B cell (primary cell): ENCODE measurements at regions not wholly inside any gene's neighbourhood (a gene's known extent, or its start where the extent isn't known, plus 50 kb on each side); places are given as distances from the start of the nearest gene placed in this dataset.

Experiments
- ATAC-seq: fragments of 200-7000 bp; cut with Tn5 transposase; one replicate; pipeline ENCODE4 v1.10.0; 2021; ENCODE audit warnings: low read depth, mild to moderate bottlenecking, moderate number of reproducible peaks, moderate library complexity
- CTCF ChIA-PET: fragments of 350-600 bp; sonication (Branson Sonifier 250); formaldehyde crosslinking; loops from one replicate; lab custom pipeline; 2021; ENCODE audit warnings: antibody characterized with exemption, inconsistent platforms; lab: Charles Lee
- POLR2A ChIA-PET: fragments of 350-600 bp; sonication (Branson Sonifier 250); formaldehyde crosslinking; loops from one replicate; lab custom pipeline; 2021; ENCODE audit warnings: antibody characterized with exemption; lab: Charles Lee
- DNase-seq: peaks from one replicate; pipeline ENCODE4 v3.0.0; 2013
- H2AFZ ChIP-seq: 2 replicates; pipeline ENCODE4 v1.6.1; 2012; ENCODE audit warnings: mild to moderate bottlenecking, low read depth, low read length; ENCODE audit not compliant: insufficient read depth, poor library complexity, severe bottlenecking
- H3K27ac ChIP-seq, 2 donors: 1 replicate in 1 of 2; 2 replicates in 1 of 2; pipeline ENCODE4 v1.5.1; 2012 to 2013; ENCODE audit warnings: low read length in 2 of 2, mild to moderate bottlenecking in 2 of 2, moderate library complexity in 1 of 2
- H3K27me3 ChIP-seq, 4 experiments: fragments of 200-600 bp in 1 of 4; sonication (generic) in 1 of 4; replicated peaks in 1 of 4; 1 replicate in 2 of 4; 2 replicates in 2 of 4; pipeline versions ENCODE4 v1.6.1 to v1.7.0; 2013 to 2016; ENCODE audit warnings: low read length in 3 of 4, mild to moderate bottlenecking in 2 of 4, mixed read lengths in 1 of 4, moderate library complexity in 1 of 4; ENCODE audit not compliant: insufficient read depth in 4 of 4, control insufficient read depth in 3 of 4; ENCODE audit errors: control extremely low read depth in 1 of 4
- H3K36me3 ChIP-seq, 2 experiments: replicated peaks in 1 of 2; 1 replicate in 1 of 2; 2 replicates in 1 of 2; pipeline versions ENCODE4 v1.6.1 to v1.7.1; 2013; ENCODE audit warnings: low read length in 1 of 2; ENCODE audit not compliant: insufficient read depth in 2 of 2, control insufficient read depth in 1 of 2; ENCODE audit errors: control extremely low read depth in 1 of 2, extremely low read depth in 1 of 2
- H3K4me1 ChIP-seq, 2 donors: fragments of 200-600 bp in 1 of 2; sonication (generic) in 1 of 2; 1 replicate in 1 of 2; 2 replicates in 1 of 2; pipeline versions ENCODE4 v1.5.1 to v1.6.1; 2013 to 2017; ENCODE audit warnings: low read length in 2 of 2; ENCODE audit not compliant: control insufficient read depth in 2 of 2, insufficient read depth in 2 of 2
- H3K4me2 ChIP-seq: replicated peaks from 2 replicates; pipeline ENCODE3; 2012; ENCODE audit warnings: mild to moderate bottlenecking, low read depth, low read length; ENCODE audit not compliant: poor library complexity, severe bottlenecking
- H3K4me3 ChIP-seq, 5 experiments: fragments of 200-600 bp in 1 of 5; sonication (generic) in 1 of 5; 1 replicate in 3 of 5; 2 replicates in 2 of 5; pipeline versions ENCODE4 v1.5.1 to v1.7.0; 2011 to 2016; ENCODE audit warnings: low read length in 4 of 5, mild to moderate bottlenecking in 4 of 5, low read depth in 2 of 5, control low read depth in 1 of 5, moderate library complexity in 1 of 5; ENCODE audit not compliant: insufficient read depth in 1 of 5; ENCODE audit errors: control extremely low read depth in 1 of 5, extremely low read depth in 1 of 5
- H3K79me2 ChIP-seq: fragments of 200-600 bp; sonication (generic); one replicate; pipeline ENCODE4 v1.6.0; 2016; ENCODE audit warnings: low read length; ENCODE audit not compliant: control insufficient read depth, insufficient read depth
- H3K9ac ChIP-seq: fragments of 200-600 bp; sonication (generic); 2 replicates; pipeline ENCODE4 v1.6.1; 2017; ENCODE audit warnings: mild to moderate bottlenecking, low read length, moderate library complexity
- H3K9me3 ChIP-seq, 3 donors: one replicate each; pipeline versions ENCODE4 v1.6.1 to v1.7.1; 2013; ENCODE audit warnings: low read length in 2 of 3; ENCODE audit not compliant: control insufficient read depth in 2 of 3, insufficient read depth in 1 of 3; ENCODE audit errors: control extremely low read depth in 1 of 3
- H4K20me1 ChIP-seq: 2 replicates; pipeline ENCODE4 v1.6.0; 2012; ENCODE audit warnings: mild to moderate bottlenecking, low read length; ENCODE audit not compliant: insufficient read depth, control insufficient read depth, poor library complexity, severe bottlenecking
- H3K27ac Mint-ChIP-seq: one replicate; pipeline ENCODE4 v1.8.0; 2021; ENCODE audit warnings: mixed read lengths
- H3K27me3 Mint-ChIP-seq: one replicate; pipeline ENCODE4 v1.8.0; 2021; ENCODE audit warnings: mixed read lengths
- H3K4me1 Mint-ChIP-seq: one replicate; pipeline ENCODE4 v1.8.0; 2021; ENCODE audit warnings: mixed read lengths
- H3K4me3 Mint-ChIP-seq: one replicate; pipeline ENCODE4 v1.8.0; 2021; ENCODE audit warnings: mixed read lengths
- H3K9me3 Mint-ChIP-seq: one replicate; pipeline ENCODE4 v1.8.0; 2022; ENCODE audit warnings: mixed read lengths; ENCODE audit not compliant: insufficient read depth
- CTCF ChIP-seq: fragments of 200-600 bp; IDR thresholded peaks from one replicate; pipeline ENCODE4 v1.8.0; 2022; ENCODE audit warnings: antibody characterized with exemption, mild to moderate bottlenecking
- EZH2 ChIP-seq: IDR thresholded peaks from 2 replicates; pipeline ENCODE4 v1.6.1; 2012; ENCODE audit warnings: borderline replicate concordance, low read depth, mild to moderate bottlenecking, moderate library complexity, low read length; ENCODE audit not compliant: insufficient read depth, poor library complexity, severe bottlenecking
- WGBS: methylation state at CpG from one replicate; pipeline ENCODE4 v1.1.5; 2013; ENCODE audit warnings: missing lambda C conversion rate; ENCODE audit not compliant: insufficient coverage; 5-methylcytosine and 5-hydroxymethylcytosine counted together
- intact Hi-C: fragments of 100-400 bp; cut with micrococcal nuclease; formaldehyde crosslinking; loops from one replicate; pipeline ENCODE4 v1.10.0; 2022

GRCh38 chr10:25102147-25102822, 72.5 kb upstream of the GPR158 start:
- 92% methylated on average over 6 of the region's 9 CpGs for WGBS
- intact Hi-C loops: no loop called here
- TF ChIP-seq CTCF (no peak), EZH2 (no peak)
- Mint-ChIP-seq H3K27me3 (peaks cover 20% of the 10 kb centered on the region), H3K27ac (no peak overlapping the region), H3K4me3 (no peak overlapping the region), H3K4me1 (no peaks in the 10 kb centered on the region), H3K9me3 (no peaks in the 10 kb centered on the region)
- Histone ChIP-seq H3K27ac (no peak overlapping the region), H4K20me1 (no peaks in the 10 kb centered on the region), H3K4me3 (no peak overlapping the region), H2AFZ (no peak overlapping the region), H3K9me3 (peaks cover 0 to 4% (median 0%) of the 10 kb centered on the region in 3 donors), H3K4me2 (no peak overlapping the region), H3K79me2 (no peaks in the 10 kb centered on the region), H3K27me3 (no peaks in the 10 kb centered on the region), H3K4me1 (no peaks in the 10 kb centered on the region), H3K36me3 (no peaks in the 10 kb centered on the region), H3K9ac (no peak overlapping the region)
- POLR2A ChIA-PET: no interaction called here
- CTCF ChIA-PET: no interaction called here
- no peak for ATAC-seq
- DNase-seq: no peak

GRCh38 chr10:25103703-25104102, 71.1 kb upstream of the GPR158 start:
- ChIA-PET CTCF (no interaction called here), POLR2A (no interaction called here)
- Mint-ChIP-seq H3K4me3 (no peak overlapping the region), H3K9me3 (no peaks in the 10 kb centered on the region), H3K27me3 (peaks cover 16% of the 10 kb centered on the region), H3K27ac (no peak overlapping the region), H3K4me1 (no peaks in the 10 kb centered on the region)
- Histone ChIP-seq H3K4me2 (no peak overlapping the region), H3K36me3 (no peaks in the 10 kb centered on the region), H3K79me2 (no peaks in the 10 kb centered on the region), H3K27ac (no peak overlapping the region), H2AFZ (no peak overlapping the region), H3K4me1 (no peaks in the 10 kb centered on the region), H3K9me3 (peaks cover 0 to 4% (median 0%) of the 10 kb centered on the region in 3 donors), H3K9ac (no peak overlapping the region), H3K4me3 (no peak overlapping the region), H4K20me1 (no peaks in the 10 kb centered on the region), H3K27me3 (no peaks in the 10 kb centered on the region)
- DNase-seq: no peak
- TF ChIP-seq CTCF: no peak
- no peak for TF ChIP-seq EZH2
- intact Hi-C loops: no loop called here
- WGBS: 100% methylated on average over 3 of the region's 6 CpGs
- ATAC-seq: no peak
